WI38 (cell line): ENCODE measurements at regions not wholly inside any gene's neighbourhood (a gene's known extent, or its start where the extent isn't known, plus 50 kb on each side); places are given as distances from the start of the nearest gene placed in this dataset.

Source experiments
- H3K4me3 ChIP-seq: 2 replicates; pipeline ENCODE4 v1.5.1; 2011; ENCODE audit warnings: low read depth, mild to moderate bottlenecking, control low read depth, low read length
- TF ChIP-seq, protein P1 (sequence below): IDR thresholded peaks from 2 replicates; pipeline ENCODE4 v1.5.1; 2012; ENCODE audit warnings: low read depth, mild to moderate bottlenecking, control low read depth, low read length

GRCh38 chr1:209105701-209106100, 477.8 kb upstream of the CAMK1G start:
- no peak overlapping the region for H3K4me3 ChIP-seq
- TF ChIP-seq, protein P1, sequence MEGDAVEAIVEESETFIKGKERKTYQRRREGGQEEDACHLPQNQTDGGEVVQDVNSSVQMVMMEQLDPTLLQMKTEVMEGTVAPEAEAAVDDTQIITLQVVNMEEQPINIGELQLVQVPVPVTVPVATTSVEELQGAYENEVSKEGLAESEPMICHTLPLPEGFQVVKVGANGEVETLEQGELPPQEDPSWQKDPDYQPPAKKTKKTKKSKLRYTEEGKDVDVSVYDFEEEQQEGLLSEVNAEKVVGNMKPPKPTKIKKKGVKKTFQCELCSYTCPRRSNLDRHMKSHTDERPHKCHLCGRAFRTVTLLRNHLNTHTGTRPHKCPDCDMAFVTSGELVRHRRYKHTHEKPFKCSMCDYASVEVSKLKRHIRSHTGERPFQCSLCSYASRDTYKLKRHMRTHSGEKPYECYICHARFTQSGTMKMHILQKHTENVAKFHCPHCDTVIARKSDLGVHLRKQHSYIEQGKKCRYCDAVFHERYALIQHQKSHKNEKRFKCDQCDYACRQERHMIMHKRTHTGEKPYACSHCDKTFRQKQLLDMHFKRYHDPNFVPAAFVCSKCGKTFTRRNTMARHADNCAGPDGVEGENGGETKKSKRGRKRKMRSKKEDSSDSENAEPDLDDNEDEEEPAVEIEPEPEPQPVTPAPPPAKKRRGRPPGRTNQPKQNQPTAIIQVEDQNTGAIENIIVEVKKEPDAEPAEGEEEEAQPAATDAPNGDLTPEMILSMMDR: no peak

DNA sequence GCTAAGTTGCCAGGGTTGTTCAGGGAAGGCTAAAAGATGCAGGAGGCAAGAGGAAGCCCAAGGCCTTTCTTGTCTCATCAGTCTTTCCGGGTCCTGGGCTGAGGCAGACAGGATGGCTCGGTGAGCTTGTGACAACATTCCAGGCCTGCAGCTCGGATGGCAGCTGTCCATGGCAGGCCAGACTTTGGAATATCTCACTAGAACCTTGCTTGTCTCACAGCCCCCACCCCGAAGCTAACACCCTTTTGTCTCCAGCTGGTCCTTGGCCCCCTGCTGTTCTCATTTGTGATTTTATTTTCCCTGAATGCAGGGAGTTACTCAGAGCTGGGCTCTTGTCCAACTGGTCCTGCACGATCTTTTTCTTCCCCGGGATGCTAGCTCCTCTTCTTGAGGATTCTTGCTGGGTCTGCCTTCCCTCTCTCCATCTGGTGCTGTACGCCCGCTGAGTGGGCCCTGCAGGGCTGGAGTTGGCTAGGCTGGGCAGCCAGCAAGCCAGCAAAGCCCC, 477.2 kb upstream of the CAMK1G start:
- TF ChIP-seq, protein P1: no peak
- no peak overlapping the region for H3K4me3 ChIP-seq

DNA sequence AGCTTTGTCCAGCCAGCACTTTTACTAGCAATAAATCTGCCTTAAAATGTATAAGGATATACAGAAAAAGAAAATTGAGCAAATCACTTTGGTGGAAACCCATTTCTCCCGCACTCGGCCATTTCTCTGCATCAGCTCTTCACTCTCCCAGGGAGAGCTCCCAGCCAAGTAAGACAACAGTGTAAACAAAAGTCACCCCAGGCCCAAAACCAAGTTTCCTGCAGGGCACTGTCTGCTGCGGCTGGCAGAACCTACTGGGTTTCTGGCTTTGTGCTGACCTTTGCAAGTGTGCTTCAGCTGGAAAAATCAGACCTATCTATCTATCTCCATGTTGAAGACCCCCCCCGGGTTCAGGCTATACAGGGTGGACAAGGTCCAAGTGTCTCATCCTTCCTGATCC, 476.7 kb upstream of the CAMK1G start:
- TF ChIP-seq, protein P1: no peak
- no peak overlapping the region for H3K4me3 ChIP-seq

- TF ChIP-seq, protein P1: no peak
- H3K4me3 ChIP-seq: no peak overlapping the region
Observed at GRCh38 chr1:209107535-209107934, 476.0 kb upstream of the CAMK1G start.

GRCh38 chr1:209109001-209109785, 474.3 kb upstream of the CAMK1G start:
- no peak overlapping the region for H3K4me3 ChIP-seq
- TF ChIP-seq, protein P1: no peak

- no peak overlapping the region for H3K4me3 ChIP-seq
- TF ChIP-seq, protein P1: no peak
Observed at GRCh38 chr1:209113521-209113920, 470.0 kb upstream of the CAMK1G start.

DNA sequence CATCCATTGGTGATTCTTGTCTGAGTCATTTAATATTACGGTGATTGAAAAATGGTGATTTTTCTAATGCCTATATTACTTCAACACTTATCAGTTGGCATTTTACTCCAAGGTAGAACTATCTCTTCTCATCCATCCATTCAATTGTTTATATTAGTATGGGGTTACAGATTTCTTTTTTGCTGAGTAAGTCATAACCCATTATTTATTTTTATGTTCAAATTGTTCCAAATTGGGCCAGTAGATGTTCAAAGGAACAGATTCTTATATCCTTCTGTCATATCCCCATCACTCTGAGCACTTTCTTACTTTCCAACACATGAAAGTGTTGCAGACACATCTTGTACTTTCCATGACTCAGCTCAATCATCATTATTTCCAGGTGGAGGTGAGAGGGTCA, 466.8 kb upstream of the CAMK1G start:
- H3K4me3 ChIP-seq: no peak overlapping the region
- TF ChIP-seq, protein P1: no peak
